ENCODE measurements at regions not wholly inside any gene's neighbourhood (a gene's known extent, or its start where the extent isn't known, plus 50 kb on each side); places are given as distances from the start of the nearest gene placed in this dataset.

DNA sequence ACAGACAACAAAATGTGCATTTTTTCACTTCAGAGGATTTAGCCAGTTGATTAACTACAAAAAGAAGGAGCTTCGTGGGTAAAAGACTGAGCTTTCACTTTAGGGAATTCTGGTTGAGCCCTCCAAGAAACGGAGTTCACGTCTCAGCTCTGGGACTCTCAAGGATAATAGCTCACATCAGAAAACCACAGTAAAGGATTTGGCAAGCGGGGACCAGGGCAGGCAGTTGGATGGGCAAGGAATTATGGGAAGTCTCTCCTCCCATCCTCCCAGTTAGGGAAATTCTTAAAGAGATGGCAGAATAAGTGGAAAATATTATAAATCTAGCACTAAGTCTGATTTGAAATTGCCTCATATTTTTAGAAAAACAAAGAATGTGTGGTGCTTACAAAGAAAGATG, 188.3 kb upstream of the EOMES start:
- Histone ChIP-seq H3K36me3 (ENCODE audit: insufficient read depth, low read length) (no peaks in the 10 kb centered on the region), H4K20me1 (ENCODE audit: insufficient read depth) (no peaks in the 10 kb centered on the region), H2AFZ (ENCODE audit: low read depth, low read length) (no peak overlapping the region), H3K9me2 (ENCODE audit: insufficient read depth, low read length) (no peaks in the 10 kb centered on the region), H3K9ac (ENCODE audit: low read length) (no peak overlapping the region), H3K27me3 (ENCODE audit: insufficient read depth, low read depth, low read length) (no peaks in the 10 kb centered on the region), H3F3A (ENCODE audit: insufficient read depth, low read length, poor library complexity, severe bottlenecking) (no peaks in the 10 kb centered on the region), H3K9me3 (ENCODE audit: low read length) (no peaks in the 10 kb centered on the region), H3K79me2 (replicated peaks; ENCODE audit: insufficient read depth, low read length) (no peaks in the 10 kb centered on the region), H3K4me3 (ENCODE audit: low read length) (no peak overlapping the region), H3K27ac (ENCODE audit: low read length) (no peak overlapping the region), H3K4me2 (ENCODE audit: low read length) (no peak overlapping the region)
- TF ChIP-seq CTCF (IDR thresholded peaks at IDR 0.05; ENCODE audit: poor library complexity, severe bottlenecking) (no peak), TAF1 (IDR thresholded peaks at IDR 0.05; ENCODE audit: low read depth) (no peak), POLR2AphosphoS5 (IDR thresholded peaks at IDR 0.05) (no peak), RAD21 (conservative IDR thresholded peaks at IDR 0.05) (no peak), EP300 (conservative IDR thresholded peaks at IDR 0.05; ENCODE audit: poor library complexity, severe bottlenecking) (no peak), SMC3 (conservative IDR thresholded peaks at IDR 0.05; ENCODE audit: poor library complexity) (no peak), EZH2 (IDR thresholded peaks at IDR 0.05; ENCODE audit: borderline replicate concordance, insufficient read depth, low read length, poor library complexity, severe bottlenecking) (no peak), MXI1 (conservative IDR thresholded peaks at IDR 0.05; ENCODE audit: poor library complexity, severe bottlenecking) (no peak)
- TF ChIP-seq, protein P1, sequence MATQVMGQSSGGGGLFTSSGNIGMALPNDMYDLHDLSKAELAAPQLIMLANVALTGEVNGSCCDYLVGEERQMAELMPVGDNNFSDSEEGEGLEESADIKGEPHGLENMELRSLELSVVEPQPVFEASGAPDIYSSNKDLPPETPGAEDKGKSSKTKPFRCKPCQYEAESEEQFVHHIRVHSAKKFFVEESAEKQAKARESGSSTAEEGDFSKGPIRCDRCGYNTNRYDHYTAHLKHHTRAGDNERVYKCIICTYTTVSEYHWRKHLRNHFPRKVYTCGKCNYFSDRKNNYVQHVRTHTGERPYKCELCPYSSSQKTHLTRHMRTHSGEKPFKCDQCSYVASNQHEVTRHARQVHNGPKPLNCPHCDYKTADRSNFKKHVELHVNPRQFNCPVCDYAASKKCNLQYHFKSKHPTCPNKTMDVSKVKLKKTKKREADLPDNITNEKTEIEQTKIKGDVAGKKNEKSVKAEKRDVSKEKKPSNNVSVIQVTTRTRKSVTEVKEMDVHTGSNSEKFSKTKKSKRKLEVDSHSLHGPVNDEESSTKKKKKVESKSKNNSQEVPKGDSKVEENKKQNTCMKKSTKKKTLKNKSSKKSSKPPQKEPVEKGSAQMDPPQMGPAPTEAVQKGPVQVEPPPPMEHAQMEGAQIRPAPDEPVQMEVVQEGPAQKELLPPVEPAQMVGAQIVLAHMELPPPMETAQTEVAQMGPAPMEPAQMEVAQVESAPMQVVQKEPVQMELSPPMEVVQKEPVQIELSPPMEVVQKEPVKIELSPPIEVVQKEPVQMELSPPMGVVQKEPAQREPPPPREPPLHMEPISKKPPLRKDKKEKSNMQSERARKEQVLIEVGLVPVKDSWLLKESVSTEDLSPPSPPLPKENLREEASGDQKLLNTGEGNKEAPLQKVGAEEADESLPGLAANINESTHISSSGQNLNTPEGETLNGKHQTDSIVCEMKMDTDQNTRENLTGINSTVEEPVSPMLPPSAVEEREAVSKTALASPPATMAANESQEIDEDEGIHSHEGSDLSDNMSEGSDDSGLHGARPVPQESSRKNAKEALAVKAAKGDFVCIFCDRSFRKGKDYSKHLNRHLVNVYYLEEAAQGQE (IDR thresholded peaks at IDR 0.05; ENCODE audit: borderline replicate concordance): no peak

DNA sequence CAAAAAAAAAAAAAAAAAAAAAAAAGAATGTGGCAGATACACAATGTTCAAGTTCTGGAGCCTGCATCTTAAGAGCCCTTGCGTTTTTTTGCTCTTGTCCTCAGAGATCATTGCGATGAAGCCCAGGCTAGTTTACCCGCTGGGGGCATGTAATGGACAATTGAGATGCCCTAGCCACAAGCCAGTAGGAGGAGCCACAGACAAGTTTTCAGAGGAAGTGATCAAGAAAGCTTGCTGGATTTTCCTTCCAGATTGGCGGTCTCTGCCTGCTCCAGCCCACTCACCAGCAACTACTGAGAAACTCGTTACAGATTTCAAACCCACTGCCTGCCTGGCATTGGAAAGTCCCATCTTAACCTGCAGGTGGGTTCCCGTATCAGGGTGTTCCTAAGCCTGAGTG, 192.1 kb upstream of the EOMES start:
- Histone ChIP-seq H3K27me3 (ENCODE audit: insufficient read depth, low read depth, low read length) (no peaks in the 10 kb centered on the region), H3K4me3 (ENCODE audit: low read length) (no peak overlapping the region), H3K79me2 (replicated peaks; ENCODE audit: insufficient read depth, low read length) (no peaks in the 10 kb centered on the region), H3K9me3 (ENCODE audit: low read length) (no peaks in the 10 kb centered on the region), H3K27ac (ENCODE audit: low read length) (no peak overlapping the region), H3K36me3 (ENCODE audit: insufficient read depth, low read length) (no peaks in the 10 kb centered on the region), H3F3A (ENCODE audit: insufficient read depth, low read length, poor library complexity, severe bottlenecking) (no peaks in the 10 kb centered on the region), H3K4me2 (ENCODE audit: low read length) (no peak overlapping the region), H3K9me2 (ENCODE audit: insufficient read depth, low read length) (no peaks in the 10 kb centered on the region), H2AFZ (ENCODE audit: low read depth, low read length) (no peak overlapping the region), H3K9ac (ENCODE audit: low read length) (no peak overlapping the region), H4K20me1 (ENCODE audit: insufficient read depth) (no peaks in the 10 kb centered on the region)
- TF ChIP-seq MXI1 (conservative IDR thresholded peaks at IDR 0.05; ENCODE audit: poor library complexity, severe bottlenecking): no peak
